Chondrocyte (in vitro differentiated cells): ENCODE measurements at regions not wholly inside any gene's neighbourhood (a gene's known extent, or its start where the extent isn't known, plus 50 kb on each side); places are given as distances from the start of the nearest gene placed in this dataset.

Source experiments
- DNase-seq: peaks from one replicate; pipeline ENCODE4 v3.0.0; 2021; ENCODE audit warnings: mixed read lengths, low spot score
- H3K27ac Mint-ChIP-seq: one replicate; pipeline ENCODE4 v1.8.0; 2021; ENCODE audit warnings: mild to moderate bottlenecking, moderate library complexity, mixed read lengths; ENCODE audit not compliant: unreplicated experiment
- H3K27me3 Mint-ChIP-seq: 2 replicates; pipeline ENCODE4 v1.8.0; 2021; ENCODE audit warnings: low read depth, mixed read lengths
- H3K36me3 Mint-ChIP-seq: 2 replicates; pipeline ENCODE4 v1.8.0; 2021; ENCODE audit warnings: low read depth, mixed read lengths
- H3K4me1 Mint-ChIP-seq: 2 replicates; pipeline ENCODE4 v1.8.0; 2021; ENCODE audit warnings: low read depth, mild to moderate bottlenecking, mixed read lengths
- H3K4me3 Mint-ChIP-seq: one replicate; pipeline ENCODE4 v1.8.0; 2021; ENCODE audit warnings: mild to moderate bottlenecking, moderate library complexity, mixed read lengths; ENCODE audit not compliant: unreplicated experiment
- H3K9me3 Mint-ChIP-seq: 2 replicates; pipeline ENCODE4 v1.8.0; 2021; ENCODE audit warnings: low read depth, mixed read lengths
- TF ChIP-seq, protein P1 (sequence below): fragments of 200-600 bp; sonication (generic); IDR thresholded peaks from 2 replicates; pipeline ENCODE4 v1.5.0; 2021; ENCODE audit warnings: antibody characterized with exemption, mild to moderate bottlenecking, moderate library complexity

DNA sequence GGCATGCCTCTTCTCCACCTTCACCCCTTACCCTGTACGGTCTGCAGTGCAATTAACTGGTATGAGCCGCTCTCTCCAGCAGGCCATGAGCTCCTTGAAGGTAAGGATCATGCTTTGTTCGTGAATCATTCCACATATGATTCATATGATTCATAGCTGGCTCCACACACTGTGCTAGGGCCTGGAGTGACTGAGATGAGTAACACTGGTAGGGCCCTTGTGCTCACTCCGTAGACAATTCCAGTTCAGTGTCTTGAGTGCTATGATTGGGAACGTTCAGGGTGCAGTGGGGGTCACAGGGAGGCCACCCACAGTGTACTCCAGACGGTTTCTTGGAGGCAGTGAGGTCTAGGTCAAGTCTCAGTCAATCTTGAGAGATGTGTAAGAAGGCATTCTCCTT, 239.8 kb downstream of the LMX1A start:
- TF ChIP-seq, protein P1, sequence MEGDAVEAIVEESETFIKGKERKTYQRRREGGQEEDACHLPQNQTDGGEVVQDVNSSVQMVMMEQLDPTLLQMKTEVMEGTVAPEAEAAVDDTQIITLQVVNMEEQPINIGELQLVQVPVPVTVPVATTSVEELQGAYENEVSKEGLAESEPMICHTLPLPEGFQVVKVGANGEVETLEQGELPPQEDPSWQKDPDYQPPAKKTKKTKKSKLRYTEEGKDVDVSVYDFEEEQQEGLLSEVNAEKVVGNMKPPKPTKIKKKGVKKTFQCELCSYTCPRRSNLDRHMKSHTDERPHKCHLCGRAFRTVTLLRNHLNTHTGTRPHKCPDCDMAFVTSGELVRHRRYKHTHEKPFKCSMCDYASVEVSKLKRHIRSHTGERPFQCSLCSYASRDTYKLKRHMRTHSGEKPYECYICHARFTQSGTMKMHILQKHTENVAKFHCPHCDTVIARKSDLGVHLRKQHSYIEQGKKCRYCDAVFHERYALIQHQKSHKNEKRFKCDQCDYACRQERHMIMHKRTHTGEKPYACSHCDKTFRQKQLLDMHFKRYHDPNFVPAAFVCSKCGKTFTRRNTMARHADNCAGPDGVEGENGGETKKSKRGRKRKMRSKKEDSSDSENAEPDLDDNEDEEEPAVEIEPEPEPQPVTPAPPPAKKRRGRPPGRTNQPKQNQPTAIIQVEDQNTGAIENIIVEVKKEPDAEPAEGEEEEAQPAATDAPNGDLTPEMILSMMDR: no peak
- no peak overlapping the region for H3K4me3 Mint-ChIP-seq
- H3K4me1 Mint-ChIP-seq: no peaks in the 10 kb centered on the region
- peaks cover 45% of the 10 kb centered on the region for H3K27me3 Mint-ChIP-seq
- no peaks in the 10 kb centered on the region for H3K36me3 Mint-ChIP-seq
- no peaks in the 10 kb centered on the region for H3K9me3 Mint-ChIP-seq
- no peak overlapping the region for H3K27ac Mint-ChIP-seq
- DNase-seq: no peak

DNA sequence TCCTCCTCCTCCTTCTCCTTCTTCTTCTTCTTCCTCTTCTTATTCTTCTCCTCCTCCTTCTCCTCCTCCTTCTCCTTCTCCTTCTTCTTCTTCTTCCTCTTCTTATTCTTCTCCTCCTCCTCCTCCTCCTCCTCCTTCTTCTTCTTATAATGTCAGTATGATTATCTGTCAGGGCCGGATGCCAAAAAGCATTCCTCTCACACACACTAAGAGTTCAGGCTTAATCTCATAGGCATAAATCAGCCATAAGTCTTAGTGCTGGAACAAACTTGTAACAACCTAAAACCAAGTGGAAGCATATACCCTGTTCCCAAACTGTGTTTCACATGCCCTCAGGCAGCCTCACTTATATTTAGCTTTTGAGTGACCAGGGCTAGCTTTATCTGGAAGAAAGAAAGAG, 240.3 kb downstream of the LMX1A start:
- TF ChIP-seq, protein P1: no peak
- H3K9me3 Mint-ChIP-seq: no peaks in the 10 kb centered on the region
- peaks cover 47% of the 10 kb centered on the region for H3K27me3 Mint-ChIP-seq
- H3K36me3 Mint-ChIP-seq: no peaks in the 10 kb centered on the region
- H3K4me1 Mint-ChIP-seq: no peaks in the 10 kb centered on the region
- no peak overlapping the region for H3K4me3 Mint-ChIP-seq
- DNase-seq: no peak
- H3K27ac Mint-ChIP-seq: no peak overlapping the region

DNA sequence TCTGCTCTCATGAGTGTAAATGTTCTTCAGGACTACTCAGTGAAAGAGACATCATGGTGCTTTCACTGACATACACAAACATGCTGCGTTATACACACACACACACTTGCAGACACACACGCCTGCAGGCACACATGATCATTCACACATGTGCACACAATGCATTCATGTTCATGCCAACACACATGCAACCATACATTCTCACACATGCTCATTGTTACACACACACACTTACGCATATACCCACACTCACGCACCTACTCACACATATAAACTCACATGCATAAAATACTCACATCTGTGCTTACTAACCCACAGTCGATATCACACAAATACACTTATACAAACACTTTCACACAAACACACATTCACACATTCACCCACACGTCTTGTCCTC, 241.6 kb downstream of the LMX1A start:
- peaks cover 40% of the 10 kb centered on the region for H3K27me3 Mint-ChIP-seq

DNA sequence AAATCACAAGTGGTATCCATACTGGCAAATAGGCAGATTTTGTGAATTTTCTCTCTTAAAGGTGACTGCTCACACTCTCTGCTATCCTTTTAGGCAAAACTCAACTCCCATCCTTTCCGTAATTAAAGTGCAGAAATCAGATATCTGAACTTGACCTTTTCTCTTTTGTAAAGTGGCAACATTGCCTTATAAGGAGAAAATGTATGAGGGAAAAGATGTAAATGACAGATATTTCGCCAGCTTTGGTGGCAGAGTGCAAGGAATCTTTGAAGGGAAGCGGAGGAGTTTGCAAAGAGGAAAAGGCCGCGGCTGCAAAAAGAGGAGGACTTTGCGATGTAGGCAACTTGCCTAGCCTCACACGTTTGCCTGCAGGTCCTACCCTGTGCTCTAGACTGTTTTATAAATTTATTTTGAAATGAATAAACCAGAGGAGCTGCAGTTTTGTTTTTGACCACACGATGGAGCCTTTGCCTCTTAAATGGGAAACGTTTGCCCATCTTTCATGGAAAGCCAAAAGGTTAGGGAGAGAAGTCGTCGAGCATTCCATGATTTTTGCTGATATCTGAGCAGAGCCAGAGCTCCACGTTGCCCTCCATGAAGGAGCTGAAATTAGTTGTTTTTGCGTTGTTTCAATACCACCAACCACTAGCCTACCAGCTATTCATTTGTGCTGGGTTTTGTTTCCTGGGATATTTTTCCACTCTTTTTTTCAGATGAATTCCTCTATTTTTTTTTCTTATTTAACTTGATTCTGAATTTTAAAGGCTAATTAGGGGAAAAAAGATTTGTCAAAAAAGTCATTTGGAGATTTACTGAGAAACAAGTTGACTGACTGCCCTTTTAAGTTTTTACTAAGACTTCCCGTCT, 242.3 kb downstream of the LMX1A start:
- Mint-ChIP-seq H3K27me3 (peaks cover 34% of the 10 kb centered on the region), H3K4me3 (no peak overlapping the region), H3K36me3 (no peaks in the 10 kb centered on the region), H3K27ac (no peak overlapping the region), H3K9me3 (no peaks in the 10 kb centered on the region), H3K4me1 (no peaks in the 10 kb centered on the region)
- no peak for DNase-seq
- TF ChIP-seq, protein P1: peak; percentile 86

More for the DNA sequence above, 241.6 kb downstream of the LMX1A start:
- no peak for DNase-seq
- TF ChIP-seq, protein P1: no peak
- no peaks in the 10 kb centered on the region for H3K36me3 Mint-ChIP-seq
- no peak overlapping the region for H3K27ac Mint-ChIP-seq
- H3K4me3 Mint-ChIP-seq: no peak overlapping the region
- no peaks in the 10 kb centered on the region for H3K4me1 Mint-ChIP-seq
- H3K9me3 Mint-ChIP-seq: no peaks in the 10 kb centered on the region

DNA sequence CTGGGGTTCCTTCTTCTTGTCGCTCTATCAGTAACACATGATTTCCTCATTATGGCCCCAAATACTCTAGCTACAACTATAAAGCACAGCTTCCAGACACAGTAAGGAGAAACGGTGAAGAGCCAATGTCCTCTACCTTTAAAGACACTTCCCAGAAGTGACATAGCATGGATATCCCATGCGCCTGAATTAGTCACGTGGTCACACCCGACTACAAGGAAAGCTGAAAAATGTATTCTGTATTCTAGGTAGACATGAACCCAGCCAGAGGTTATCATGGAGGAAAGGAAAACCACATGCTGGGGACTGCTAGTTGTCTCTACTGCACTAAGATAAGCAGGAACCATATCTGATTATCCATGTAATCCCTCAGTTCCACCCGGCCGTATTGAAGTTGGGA, 244.3 kb downstream of the LMX1A start:
- Mint-ChIP-seq H3K27me3 (peaks cover 21% of the 10 kb centered on the region), H3K27ac (no peak overlapping the region), H3K9me3 (peaks cover 3% of the 10 kb centered on the region), H3K4me3 (no peak overlapping the region), H3K4me1 (no peaks in the 10 kb centered on the region), H3K36me3 (no peaks in the 10 kb centered on the region)
- TF ChIP-seq, protein P1: no peak
- DNase-seq: no peak
